ENCODE measurements at regions not wholly inside any gene's neighbourhood (a gene's known extent, or its start where the extent isn't known, plus 50 kb on each side); places are given as distances from the start of the nearest gene placed in this dataset.

DNA sequence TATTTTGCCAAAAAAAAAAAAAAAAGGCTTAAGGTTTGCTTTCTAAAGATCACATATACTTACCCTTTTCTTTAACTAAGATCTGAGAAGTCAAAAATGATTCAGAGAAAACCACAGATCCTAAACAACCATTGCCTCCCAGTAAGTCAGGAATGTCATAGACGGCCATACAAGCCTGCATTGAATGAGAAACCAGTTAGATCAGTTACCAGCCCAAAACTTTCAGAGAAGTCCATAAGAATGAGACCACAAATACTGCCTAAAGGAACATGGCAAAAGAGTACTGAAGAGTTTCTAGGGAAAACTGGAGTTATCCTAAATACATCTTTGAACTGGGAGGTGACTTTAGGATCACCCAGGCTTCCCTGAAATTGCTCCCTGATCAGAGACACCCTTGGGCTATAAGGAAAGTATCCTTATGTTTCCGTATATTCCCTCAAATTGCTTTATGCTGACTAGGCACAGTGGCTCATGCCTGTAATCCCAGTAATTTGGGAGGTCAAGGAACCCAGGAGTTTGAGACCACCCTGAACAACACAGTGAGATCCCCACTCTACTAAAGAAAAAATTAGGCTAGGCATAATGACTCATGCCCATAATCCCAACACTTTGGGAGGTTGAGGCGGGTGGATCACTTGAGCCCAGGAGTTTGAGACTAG is 79.4 kb upstream of the SLC4A11 start:
- CTCF ChIA-PET, result no interaction called here
- Mint-ChIP-seq H3K4me1 (no peaks in the 10 kb centered on the region), H3K9me3 (no peaks in the 10 kb centered on the region), H3K4me3 (no peak overlapping the region), H3K27ac (no peak overlapping the region), H3K36me3 (ENCODE audit: low read depth) (peaks cover 6% of the 10 kb centered on the region), H3K27me3 (no peaks in the 10 kb centered on the region)
- no peak for TF ChIP-seq CTCF (IDR thresholded peaks at IDR 0.05)
- ATAC-seq (ENCODE audit: low read depth) (no peak), DNase-seq (no peak)
- POLR2A ChIA-PET, result no interaction called here
- intact Hi-C loops (cut with micrococcal nuclease), result no loop called here

GRCh38 chr20:3316136-3316535 is 77.1 kb upstream of the SLC4A11 start:
- POLR2A ChIA-PET, result no interaction called here
- ATAC-seq (ENCODE audit: low read depth), result no peak
- no peak for DNase-seq
- Mint-ChIP-seq H3K27ac (no peak overlapping the region), H3K4me1 (no peaks in the 10 kb centered on the region), H3K9me3 (no peaks in the 10 kb centered on the region), H3K4me3 (no peak overlapping the region), H3K36me3 (ENCODE audit: low read depth) (peaks cover 11% of the 10 kb centered on the region), H3K27me3 (no peaks in the 10 kb centered on the region)
- intact Hi-C loops (cut with micrococcal nuclease), result loop anchor here (1.0 to 2.0 kb wide), 4 partner anchors 98 to 262 kb away; partner anchors contain the start of gene ITPA
- no peak for TF ChIP-seq CTCF (IDR thresholded peaks at IDR 0.05)
- CTCF ChIA-PET, result interaction anchor here (0.5 to 1.9 kb wide), 8 partner anchors 37 to 263 kb away, joined by 3 to 9 read pairs (median 4); no protein-coding TSS in a partner anchor

DNA sequence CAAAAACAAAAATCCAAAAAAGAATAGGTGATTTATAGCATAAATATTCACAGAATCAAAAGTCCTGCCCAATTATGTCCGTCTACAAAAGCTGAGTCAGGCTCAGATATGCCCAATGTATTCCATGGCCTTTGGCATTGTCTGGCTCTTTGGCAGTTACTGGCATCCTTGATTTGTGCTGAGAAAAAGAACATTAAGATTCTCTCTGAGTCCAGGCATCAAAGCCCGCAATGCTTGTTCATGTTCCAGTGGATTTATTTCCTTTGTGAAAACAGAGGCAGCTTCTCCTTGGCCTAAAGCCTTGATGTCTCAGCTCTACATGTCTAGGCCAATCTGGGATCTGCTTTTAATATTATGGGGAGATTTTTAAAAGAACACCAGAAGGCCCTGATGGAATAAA is 76.1 kb upstream of the SLC4A11 start:
- ChIA-PET POLR2A (no interaction called here), CTCF (interaction anchor here (0.7 to 1.9 kb wide), 4 partner anchors 93 to 261 kb away, joined by 3 to 6 read pairs (median 4); no protein-coding TSS in a partner anchor)
- ATAC-seq (ENCODE audit: low read depth), result no peak
- Mint-ChIP-seq H3K4me1 (no peaks in the 10 kb centered on the region), H3K27ac (no peak overlapping the region), H3K27me3 (no peaks in the 10 kb centered on the region), H3K4me3 (no peak overlapping the region), H3K36me3 (ENCODE audit: low read depth) (peaks cover 13% of the 10 kb centered on the region), H3K9me3 (no peaks in the 10 kb centered on the region)
- no peak for TF ChIP-seq CTCF (IDR thresholded peaks at IDR 0.05)
- DNase-seq, result no peak
- intact Hi-C loops (cut with micrococcal nuclease), result no loop called here

DNA sequence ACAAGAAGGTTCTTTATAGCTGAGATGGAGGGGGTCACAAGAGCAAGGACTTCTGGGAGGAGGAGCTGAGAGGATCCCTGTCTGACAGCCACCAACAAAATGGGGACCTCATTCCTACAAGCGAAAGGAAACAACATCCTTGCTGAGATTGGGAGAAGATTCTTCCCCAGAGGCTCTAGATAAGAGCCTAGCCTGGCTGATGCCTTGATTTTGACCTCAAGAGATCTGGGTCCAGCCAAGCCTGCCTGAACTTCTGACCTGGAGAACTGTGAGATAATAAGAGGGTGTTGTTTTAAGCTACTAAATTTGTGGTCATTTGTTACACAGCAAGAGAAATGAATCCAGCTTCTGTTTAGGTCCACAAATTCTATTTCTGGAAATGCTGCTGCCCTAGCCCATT is 75.4 kb upstream of the SLC4A11 start:
- Mint-ChIP-seq H3K36me3 (ENCODE audit: low read depth) (peaks cover 13% of the 10 kb centered on the region), H3K27ac (no peak overlapping the region), H3K9me3 (no peaks in the 10 kb centered on the region), H3K4me1 (no peaks in the 10 kb centered on the region), H3K27me3 (no peaks in the 10 kb centered on the region), H3K4me3 (no peak overlapping the region)
- DNase-seq, result no peak
- no peak for TF ChIP-seq CTCF (IDR thresholded peaks at IDR 0.05)
- CTCF ChIA-PET, result interaction anchor here (0.8 to 1.5 kb wide), 3 partner anchors 10 to 95 kb away, joined by 3 to 4 read pairs (median 4); no protein-coding TSS in a partner anchor
- intact Hi-C loops (cut with micrococcal nuclease), result no loop called here
- POLR2A ChIA-PET, result interaction anchor here (0.5 kb wide), 1 partner anchor 22 kb away, joined by 4 read pairs; no protein-coding TSS in a partner anchor
- ATAC-seq (ENCODE audit: low read depth), result no peak

DNA sequence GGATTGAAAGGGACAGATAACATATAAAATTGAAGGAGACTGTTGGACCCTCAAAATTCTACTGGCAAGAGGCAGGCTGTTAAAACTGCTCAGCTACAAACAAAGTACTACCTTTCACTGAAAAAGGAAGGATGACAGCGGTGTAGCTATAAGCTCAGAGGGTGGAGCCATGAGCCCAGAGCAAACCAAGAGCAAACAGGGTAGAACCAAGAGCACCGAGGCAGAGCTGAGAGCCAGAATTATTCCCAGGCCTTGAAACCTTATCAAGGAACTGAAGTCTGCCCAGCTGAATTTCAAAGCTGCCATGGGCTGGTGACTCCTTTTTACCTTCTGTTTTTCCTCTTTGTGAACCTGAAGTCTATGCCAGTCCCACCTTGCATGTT is 74.7 kb upstream of the SLC4A11 start:
- ATAC-seq (ENCODE audit: low read depth), result no peak
- Mint-ChIP-seq H3K27ac (no peak overlapping the region), H3K36me3 (ENCODE audit: low read depth) (peaks cover 19% of the 10 kb centered on the region), H3K9me3 (no peaks in the 10 kb centered on the region), H3K4me1 (no peaks in the 10 kb centered on the region), H3K4me3 (no peak overlapping the region), H3K27me3 (no peaks in the 10 kb centered on the region)
- intact Hi-C loops (cut with micrococcal nuclease), result no loop called here
- POLR2A ChIA-PET, result no interaction called here
- DNase-seq, result no peak
- CTCF ChIA-PET, result no interaction called here
- TF ChIP-seq CTCF (IDR thresholded peaks at IDR 0.05), result no peak

All from activated B cell treated with CpG ODN at 0.5 μM for 24 hours (primary cell).